ENCODE measurements at regions not wholly inside any gene's neighbourhood (a gene's known extent, or its start where the extent isn't known, plus 50 kb on each side); places are given as distances from the start of the nearest gene placed in this dataset.

DNA sequence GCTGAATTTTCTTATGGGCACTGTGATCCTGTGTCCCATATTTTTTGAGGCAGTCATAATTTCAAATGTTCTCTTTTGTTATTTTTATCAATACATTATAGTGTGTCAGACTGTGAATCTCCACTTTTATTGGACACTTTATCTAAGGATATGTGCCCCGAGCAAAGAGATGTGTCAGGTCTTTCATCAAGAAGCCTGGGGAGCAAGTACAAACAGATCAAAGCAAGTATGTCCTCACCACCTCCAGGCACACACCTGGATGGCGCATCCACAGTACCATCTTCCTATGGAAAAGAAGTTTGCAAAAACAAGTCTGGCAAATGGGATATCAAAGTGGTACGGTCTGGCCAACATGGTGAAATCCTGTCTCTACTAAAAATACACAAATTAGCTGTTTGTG, 81.0 kb upstream of the ZNF236 start:
- H3K27ac ChIP-seq = no peak overlapping the region
- TF ChIP-seq ZFX (IDR thresholded peaks at IDR 0.05) = no peak
- TF ChIP-seq, protein P1, sequence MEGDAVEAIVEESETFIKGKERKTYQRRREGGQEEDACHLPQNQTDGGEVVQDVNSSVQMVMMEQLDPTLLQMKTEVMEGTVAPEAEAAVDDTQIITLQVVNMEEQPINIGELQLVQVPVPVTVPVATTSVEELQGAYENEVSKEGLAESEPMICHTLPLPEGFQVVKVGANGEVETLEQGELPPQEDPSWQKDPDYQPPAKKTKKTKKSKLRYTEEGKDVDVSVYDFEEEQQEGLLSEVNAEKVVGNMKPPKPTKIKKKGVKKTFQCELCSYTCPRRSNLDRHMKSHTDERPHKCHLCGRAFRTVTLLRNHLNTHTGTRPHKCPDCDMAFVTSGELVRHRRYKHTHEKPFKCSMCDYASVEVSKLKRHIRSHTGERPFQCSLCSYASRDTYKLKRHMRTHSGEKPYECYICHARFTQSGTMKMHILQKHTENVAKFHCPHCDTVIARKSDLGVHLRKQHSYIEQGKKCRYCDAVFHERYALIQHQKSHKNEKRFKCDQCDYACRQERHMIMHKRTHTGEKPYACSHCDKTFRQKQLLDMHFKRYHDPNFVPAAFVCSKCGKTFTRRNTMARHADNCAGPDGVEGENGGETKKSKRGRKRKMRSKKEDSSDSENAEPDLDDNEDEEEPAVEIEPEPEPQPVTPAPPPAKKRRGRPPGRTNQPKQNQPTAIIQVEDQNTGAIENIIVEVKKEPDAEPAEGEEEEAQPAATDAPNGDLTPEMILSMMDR (conservative IDR thresholded peaks at IDR 0.05) = no peak

GRCh38 chr18:76736309-76736708, 86.0 kb upstream of the ZNF236 start:
- no peak overlapping the region for H3K27ac ChIP-seq
- TF ChIP-seq, protein P1 (conservative IDR thresholded peaks at IDR 0.05) = no peak
- TF ChIP-seq ZFX (IDR thresholded peaks at IDR 0.05) = no peak

- TF ChIP-seq, protein P1 (conservative IDR thresholded peaks at IDR 0.05) = no peak
- no peak for TF ChIP-seq ZFX (IDR thresholded peaks at IDR 0.05)
- no peak overlapping the region for H3K27ac ChIP-seq
These were observed 91.5 kb upstream of the ZNF236 start for GRCh38 chr18:76730901-76731300.

DNA sequence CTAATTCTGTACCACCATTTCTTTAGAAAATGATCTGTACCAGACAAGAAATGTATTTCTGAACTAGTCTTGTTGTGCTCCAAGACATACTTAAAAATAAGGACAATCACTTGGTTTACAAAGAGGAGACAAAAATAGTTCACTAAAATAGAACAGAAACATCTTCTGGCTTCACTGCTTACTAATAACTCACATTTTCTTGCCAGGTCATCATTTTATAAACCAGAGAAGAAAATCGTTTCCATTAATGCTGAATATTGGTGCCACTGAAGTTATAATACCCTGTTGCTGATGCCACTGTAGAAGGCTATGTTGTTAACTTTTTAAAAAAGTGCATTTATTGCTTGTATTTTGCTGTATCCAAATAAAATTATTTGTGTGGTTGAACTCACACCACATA, 94.8 kb upstream of the ZNF236 start:
- no peak for TF ChIP-seq ZFX (IDR thresholded peaks at IDR 0.05)
- TF ChIP-seq, protein P1 (conservative IDR thresholded peaks at IDR 0.05) = no peak
- H3K27ac ChIP-seq = no peak overlapping the region

DNA sequence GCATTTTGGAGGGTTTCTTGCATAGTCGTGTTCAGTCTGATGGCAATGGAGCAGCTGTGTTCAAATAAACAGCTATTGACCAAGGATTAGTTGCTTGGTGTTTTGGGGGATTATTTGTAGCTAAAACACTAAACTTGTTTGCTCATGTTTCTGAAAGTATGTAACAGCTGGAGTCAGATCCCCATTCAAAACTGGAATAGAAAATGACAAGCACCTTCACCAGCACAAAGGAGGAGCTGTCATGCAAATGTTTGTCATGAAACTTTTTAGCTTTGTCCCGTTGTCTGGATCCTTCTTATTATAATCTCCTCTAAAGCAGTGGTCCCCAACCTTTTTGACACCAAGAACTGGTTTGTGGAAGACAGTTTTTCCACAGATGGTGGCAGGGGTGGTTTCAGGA, 96.9 kb upstream of the ZNF236 start:
- H3K27ac ChIP-seq = no peak overlapping the region
- TF ChIP-seq, protein P1 (conservative IDR thresholded peaks at IDR 0.05) = no peak
- no peak for TF ChIP-seq ZFX (IDR thresholded peaks at IDR 0.05)

GRCh38 chr18:76722224-76723061, 99.9 kb upstream of the ZNF236 start:
- TF ChIP-seq, protein P1 (conservative IDR thresholded peaks at IDR 0.05) = no peak
- no peak for TF ChIP-seq ZFX (IDR thresholded peaks at IDR 0.05)
- no peak overlapping the region for H3K27ac ChIP-seq

GRCh38 chr18:76721207-76721996, 101.0 kb upstream of the ZNF236 start:
- TF ChIP-seq ZFX (IDR thresholded peaks at IDR 0.05) = no peak
- TF ChIP-seq, protein P1 (conservative IDR thresholded peaks at IDR 0.05) = no peak
- H3K27ac ChIP-seq = no peak overlapping the region

Measured in C4-2B (cell line).